ENCODE measurements at regions not wholly inside any gene's neighbourhood (a gene's known extent, or its start where the extent isn't known, plus 50 kb on each side); places are given as distances from the start of the nearest gene placed in this dataset.
A peak's percentile ranks its signal among the peaks of the same experiment; 100 is the strongest.

GRCh38 chr4:12827966-12828365 is 656.2 kb downstream of the RAB28 start:
- no peak for DNase-seq

- peak; percentile 16 for DNase-seq
Measured at GRCh38 chr4:12791536-12791935, 692.6 kb downstream of the RAB28 start.

DNA sequence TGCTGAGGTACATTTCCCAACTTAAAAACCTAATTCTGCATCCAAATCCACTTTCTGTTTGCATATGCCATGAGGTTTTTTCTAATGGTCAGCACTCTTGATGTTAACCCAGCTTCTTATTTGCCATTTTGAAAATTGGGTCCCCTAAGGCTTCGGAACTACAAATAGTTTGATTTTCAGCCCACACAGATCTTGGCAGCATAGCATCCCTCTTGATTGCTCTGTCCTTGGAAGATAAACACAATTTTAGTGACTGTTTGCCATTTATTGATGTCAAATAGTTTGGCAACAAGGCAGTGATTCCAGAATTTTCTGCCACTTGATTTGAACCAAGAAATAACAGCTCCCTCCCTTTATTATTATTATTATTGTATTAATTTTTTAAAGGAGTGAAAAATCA is 696.9 kb downstream of the RAB28 start:
- DNase-seq: no peak

DNA sequence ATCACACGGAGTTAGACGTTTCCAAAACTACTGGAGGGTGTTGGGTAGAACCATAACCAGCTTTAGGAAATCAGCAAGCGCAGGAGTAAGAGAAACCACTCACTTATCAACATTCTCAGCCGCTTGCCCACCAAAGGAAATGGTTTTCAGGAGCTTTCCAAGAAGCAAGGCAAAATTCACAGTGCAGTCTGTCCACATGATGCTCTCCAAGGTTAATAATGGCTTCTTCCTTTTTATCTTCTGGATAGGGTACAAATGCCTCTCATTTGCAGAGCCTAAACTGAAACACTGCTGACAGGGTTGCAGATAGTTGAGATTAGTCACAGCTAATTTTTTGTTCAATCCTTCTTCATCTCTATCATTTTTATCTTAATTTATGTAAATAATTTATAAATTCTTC is 705.4 kb downstream of the RAB28 start:
- no peak for DNase-seq

GRCh38 chr4:12778191-12778590 is 705.9 kb downstream of the RAB28 start:
- DNase-seq: no peak

DNA sequence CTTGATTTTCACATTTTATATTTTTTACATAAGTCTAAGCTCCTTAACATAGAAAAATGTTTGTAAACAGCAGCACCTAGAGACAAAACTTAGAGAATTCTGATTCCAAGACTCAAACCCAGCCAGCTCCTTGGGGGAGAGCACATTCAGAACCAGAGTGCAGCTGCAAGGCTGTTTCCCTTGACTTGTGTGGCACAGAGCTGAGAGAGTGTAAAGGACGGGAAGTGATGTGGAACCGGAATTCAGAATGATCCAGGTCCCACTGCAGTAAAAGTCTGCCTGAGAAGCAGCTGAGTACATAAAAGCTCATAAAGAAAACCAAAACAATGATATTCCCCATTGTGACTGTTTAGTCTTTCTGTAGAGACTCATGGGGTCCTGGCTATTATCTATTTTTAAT is 713.8 kb downstream of the RAB28 start:
- peak; percentile 77 for DNase-seq

- DNase-seq: no peak
Measured at GRCh38 chr4:12761694-12762093, 722.4 kb downstream of the RAB28 start.

GRCh38 chr4:12747154-12747553 is 737.0 kb downstream of the RAB28 start:
- no peak for DNase-seq

GRCh38 chr4:12746221-12746620 is 737.9 kb downstream of the RAB28 start:
- no peak for DNase-seq

- DNase-seq: no peak
Measured at GRCh38 chr4:12734586-12734985, 749.6 kb downstream of the RAB28 start.

GRCh38 chr4:12729384-12729783 is 754.8 kb downstream of the RAB28 start:
- DNase-seq: peak; percentile 15

- DNase-seq: no peak
Measured at GRCh38 chr4:12724510-12724909, 759.6 kb downstream of the RAB28 start.

DNA sequence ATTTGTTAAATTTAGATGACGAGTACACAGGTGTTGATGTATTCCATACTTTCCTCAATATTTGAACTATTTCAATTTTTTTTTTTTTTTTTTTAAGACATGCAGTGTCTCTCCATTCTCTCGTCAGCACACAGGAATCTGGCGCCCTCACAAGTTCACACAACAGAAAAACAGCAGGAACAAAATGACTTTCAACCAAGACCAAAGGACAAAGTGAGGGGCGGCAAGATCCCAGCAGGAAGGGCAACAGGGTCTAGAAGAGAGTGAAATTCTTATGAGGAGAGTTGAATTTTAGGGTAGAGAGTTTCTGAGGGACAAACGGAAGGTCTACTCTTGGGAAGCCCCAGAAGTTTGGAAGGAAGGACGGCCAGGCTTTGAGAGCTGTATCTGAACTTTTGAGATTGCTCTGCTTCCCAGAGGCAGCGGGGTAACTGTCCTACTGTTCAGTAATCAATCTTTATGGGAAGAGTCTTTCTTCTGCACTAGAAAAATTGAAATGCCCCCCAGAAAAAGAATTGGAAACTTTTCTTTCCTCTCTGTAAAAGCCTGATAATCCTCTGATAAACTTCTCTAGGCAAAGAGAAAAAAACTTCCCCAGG is 760.2 kb downstream of the RAB28 start:
- no peak for DNase-seq

GRCh38 chr4:12716896-12717295 is 767.2 kb downstream of the RAB28 start:
- no peak for DNase-seq

DNA sequence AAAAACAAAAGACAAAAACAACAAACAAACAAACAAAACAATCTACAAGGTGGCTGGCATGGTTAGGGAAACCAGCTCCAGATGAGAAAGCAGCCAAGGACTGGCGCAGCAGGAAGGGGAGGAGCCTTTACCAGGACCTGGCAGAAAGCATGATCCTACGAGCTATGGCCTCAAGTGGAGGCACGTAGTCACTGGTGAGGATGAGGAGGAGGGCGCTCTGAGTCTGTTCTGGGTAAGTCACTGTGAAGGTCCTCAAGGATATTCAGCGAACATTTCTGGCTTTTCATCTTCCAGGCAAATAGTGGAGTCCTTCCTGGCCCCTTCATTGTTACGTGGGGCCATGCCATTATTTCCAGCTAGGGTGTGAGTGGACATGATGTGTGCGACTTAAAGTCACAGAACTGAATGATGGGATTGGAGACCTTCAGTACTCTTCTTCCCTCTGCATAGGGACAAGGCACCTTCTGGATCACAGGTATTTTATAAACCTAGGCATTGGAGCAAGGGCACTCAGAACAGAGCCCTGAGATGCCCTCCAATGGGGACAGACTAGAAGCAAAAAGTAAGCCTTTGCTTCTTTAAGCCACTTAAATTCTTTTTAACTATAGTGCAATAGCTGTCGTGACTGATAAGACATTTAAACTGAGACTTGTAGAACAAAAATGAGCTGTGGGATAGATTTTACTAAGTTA is 771.3 kb downstream of the RAB28 start:
- no peak for DNase-seq

DNA sequence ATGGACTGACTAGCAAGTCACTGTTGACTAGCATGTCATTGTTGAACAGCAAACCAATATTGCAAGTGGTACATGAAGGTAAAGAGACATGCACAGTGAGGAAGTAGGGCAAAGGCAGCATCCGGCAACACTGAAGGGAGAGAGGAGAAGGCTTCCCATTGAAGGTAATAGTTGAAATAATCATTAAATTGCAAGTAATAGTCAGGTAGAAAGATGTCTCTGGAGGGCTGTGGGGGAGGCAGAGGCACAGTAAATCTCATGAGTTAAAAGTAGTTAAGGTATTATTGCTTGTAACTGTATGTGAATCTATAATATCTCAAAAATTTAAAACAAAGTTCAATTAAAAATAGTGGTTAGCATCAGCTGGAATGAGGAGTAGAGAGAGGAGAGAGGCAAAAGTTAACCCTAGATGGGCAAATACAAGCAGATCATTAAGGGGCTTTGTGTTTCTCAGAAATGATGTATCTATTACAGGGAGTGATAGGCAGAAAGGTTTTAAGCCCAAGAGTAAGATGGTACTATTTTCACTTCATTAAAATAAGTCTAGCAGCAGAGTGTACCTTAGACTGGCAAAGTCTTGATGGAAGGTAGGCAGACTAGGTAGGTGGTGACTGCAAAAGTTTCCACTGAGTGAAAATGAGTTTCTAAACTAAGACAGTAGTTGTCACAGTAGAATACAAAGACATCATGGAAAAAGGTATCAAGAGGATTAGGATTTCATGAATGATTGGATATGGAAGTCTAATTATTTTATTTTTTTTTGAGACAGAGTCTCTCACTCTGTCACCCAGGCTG is 776.6 kb downstream of the RAB28 start:
- DNase-seq: no peak

- DNase-seq: no peak
Measured at GRCh38 chr4:12703036-12703435, 781.1 kb downstream of the RAB28 start.

- DNase-seq: no peak
Measured at GRCh38 chr4:12701384-12701783, 782.8 kb downstream of the RAB28 start.

DNA sequence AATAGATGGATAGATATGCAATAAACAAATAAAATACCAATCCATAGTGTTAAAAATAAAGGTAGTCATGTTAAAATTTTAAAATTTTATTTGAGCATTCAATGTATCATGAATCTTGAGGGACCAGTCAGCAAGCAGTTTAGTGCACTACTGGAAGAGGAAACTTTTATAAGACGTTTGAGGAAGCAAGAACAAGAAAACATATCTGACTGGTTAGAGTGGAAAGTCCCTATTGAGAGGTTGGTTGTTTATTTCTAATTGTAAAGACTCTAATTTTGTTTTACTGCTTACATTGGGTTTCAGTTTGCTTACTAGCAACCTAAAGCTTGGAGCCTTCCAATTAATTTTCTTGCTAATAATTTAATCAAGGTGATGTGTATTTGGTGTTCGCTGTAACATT is 786.2 kb downstream of the RAB28 start:
- no peak for DNase-seq

DNA sequence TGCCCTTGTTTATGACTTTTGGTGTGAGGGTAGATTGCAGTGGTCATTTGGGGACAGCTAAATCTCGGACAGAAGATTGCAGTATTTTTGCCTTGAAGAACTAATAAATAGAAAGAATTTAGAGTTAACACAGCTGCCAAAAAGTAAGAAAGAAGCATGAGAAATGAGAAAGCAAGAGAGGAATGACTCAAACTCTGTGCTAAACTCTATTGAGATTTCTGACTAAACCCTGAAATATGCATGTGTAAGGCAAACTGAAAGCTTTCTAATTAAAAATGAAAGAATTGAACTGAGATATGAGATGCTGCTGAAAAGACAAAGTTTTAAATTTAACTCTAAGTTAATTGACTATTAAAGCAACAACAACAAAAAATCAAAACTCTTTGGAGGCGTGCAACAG is 791.3 kb downstream of the RAB28 start:
- DNase-seq: no peak

- no peak for DNase-seq
Measured at GRCh38 chr4:12691168-12691567, 793.0 kb downstream of the RAB28 start.

GRCh38 chr4:12689457-12689856 is 794.7 kb downstream of the RAB28 start:
- DNase-seq: no peak

GRCh38 chr4:12679217-12679616 is 804.9 kb downstream of the RAB28 start:
- DNase-seq: no peak

GRCh38 chr4:12674184-12674583 is 810.0 kb downstream of the RAB28 start:
- DNase-seq: no peak
